ENCODE measurements at regions not wholly inside any gene's neighbourhood (a gene's known extent, or its start where the extent isn't known, plus 50 kb on each side); places are given as distances from the start of the nearest gene placed in this dataset.

DNA sequence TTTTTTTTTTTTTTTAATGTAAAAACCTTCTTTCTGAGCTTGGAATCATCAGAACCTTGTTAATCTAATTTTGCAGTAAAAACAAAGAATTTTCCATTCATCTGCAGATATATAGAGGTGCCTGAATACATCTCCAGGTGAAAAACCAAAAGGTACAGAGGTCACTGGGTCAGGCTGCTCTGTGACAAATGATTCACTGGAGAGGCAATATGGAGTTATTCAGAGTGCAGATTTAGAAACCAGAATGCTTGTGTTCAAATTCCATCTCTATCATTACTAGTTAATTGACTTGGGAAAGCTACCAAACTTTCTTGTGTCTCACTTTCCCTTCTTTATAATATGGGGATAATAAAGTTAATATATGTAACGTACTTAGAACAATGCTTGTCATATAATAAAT is 51.5 kb upstream of the C1orf53 start:
- Histone ChIP-seq H3K27ac (ENCODE audit: control insufficient read depth, insufficient read depth, low read length) (no peak overlapping the region), H2AFZ (ENCODE audit: control insufficient read depth, low read length) (no peak overlapping the region), H3K4me2 (ENCODE audit: control insufficient read depth, extremely low read depth, insufficient read depth, low read depth, low read length) (no peak overlapping the region), H3K9me1 (ENCODE audit: control insufficient read depth, extremely low read depth, insufficient read depth, low read length) (no peaks in the 10 kb centered on the region), H3K4me3 (ENCODE audit: control insufficient read depth in 2 of 3, extremely low read depth in 1 of 3, insufficient read depth in 2 of 3, low read depth in 1 of 3, low read length in 3 of 3) (no peak overlapping the region), H3K27me3 (ENCODE audit: control insufficient read depth, extremely low read depth, insufficient read depth, low read length) (no peaks in the 10 kb centered on the region), H3K9ac (ENCODE audit: control insufficient read depth, extremely low read depth, insufficient read depth, low read length) (no peak overlapping the region), H3K9me3 (ENCODE audit: control insufficient read depth, low read depth, low read length) (no peaks in the 10 kb centered on the region), H4K20me1 (ENCODE audit: control insufficient read depth, extremely low read depth, insufficient read depth, low read length) (no peaks in the 10 kb centered on the region), H3K36me3 (ENCODE audit: control insufficient read depth in 2 of 2, extremely low read depth in 1 of 2, insufficient read depth in 2 of 2, low read length in 2 of 2) (no peaks in the 10 kb centered on the region), H3K4me1 (ENCODE audit: control insufficient read depth, extremely low read depth, insufficient read depth, low read length) (no peaks in the 10 kb centered on the region), H3K79me2 (ENCODE audit: control insufficient read depth, insufficient read depth, low read length) (no peaks in the 10 kb centered on the region)
- dilution Hi-C loops (cut with MboI; ENCODE audit: extremely low pct_ligation_motif_present, low sequenced_read_pairs): no loop called here
- TF ChIP-seq, protein P1, sequence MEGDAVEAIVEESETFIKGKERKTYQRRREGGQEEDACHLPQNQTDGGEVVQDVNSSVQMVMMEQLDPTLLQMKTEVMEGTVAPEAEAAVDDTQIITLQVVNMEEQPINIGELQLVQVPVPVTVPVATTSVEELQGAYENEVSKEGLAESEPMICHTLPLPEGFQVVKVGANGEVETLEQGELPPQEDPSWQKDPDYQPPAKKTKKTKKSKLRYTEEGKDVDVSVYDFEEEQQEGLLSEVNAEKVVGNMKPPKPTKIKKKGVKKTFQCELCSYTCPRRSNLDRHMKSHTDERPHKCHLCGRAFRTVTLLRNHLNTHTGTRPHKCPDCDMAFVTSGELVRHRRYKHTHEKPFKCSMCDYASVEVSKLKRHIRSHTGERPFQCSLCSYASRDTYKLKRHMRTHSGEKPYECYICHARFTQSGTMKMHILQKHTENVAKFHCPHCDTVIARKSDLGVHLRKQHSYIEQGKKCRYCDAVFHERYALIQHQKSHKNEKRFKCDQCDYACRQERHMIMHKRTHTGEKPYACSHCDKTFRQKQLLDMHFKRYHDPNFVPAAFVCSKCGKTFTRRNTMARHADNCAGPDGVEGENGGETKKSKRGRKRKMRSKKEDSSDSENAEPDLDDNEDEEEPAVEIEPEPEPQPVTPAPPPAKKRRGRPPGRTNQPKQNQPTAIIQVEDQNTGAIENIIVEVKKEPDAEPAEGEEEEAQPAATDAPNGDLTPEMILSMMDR (optimal IDR thresholded peaks at IDR 0.05 in 1 of 3, IDR thresholded peaks at IDR 0.05 in 1 of 3, conservative IDR thresholded peaks at IDR 0.05 in 1 of 3; ENCODE audit: extremely low read depth in 1 of 3, insufficient read depth in 2 of 3, low read length in 3 of 3): no peak
- TF ChIP-seq EZH2 (IDR thresholded peaks at IDR 0.05; ENCODE audit: low read length): no peak
- FAIRE-seq (no peak), DNase-seq (ENCODE audit: low read depth, low spot score) (no peak)

DNA sequence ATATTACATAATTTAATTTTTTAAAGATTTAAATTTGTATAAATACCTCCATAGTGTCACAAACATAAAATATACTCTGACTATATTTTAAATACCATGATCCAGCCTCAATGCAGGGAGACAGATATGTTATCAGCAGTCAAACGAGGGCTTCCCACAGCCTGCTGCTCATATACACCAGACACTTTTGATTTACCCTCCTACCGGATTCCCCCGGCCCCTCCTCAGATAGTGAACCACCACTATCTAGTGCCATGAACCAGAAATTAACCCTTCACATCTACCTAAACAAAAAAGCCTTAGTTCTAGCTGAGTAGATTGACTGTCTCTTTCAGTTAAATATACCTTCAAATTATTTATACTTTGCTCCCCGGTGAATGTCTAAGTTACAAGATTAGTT is 52.4 kb upstream of the C1orf53 start:
- DNase-seq (ENCODE audit: low read depth, low spot score): no peak
- TF ChIP-seq, protein P1 (optimal IDR thresholded peaks at IDR 0.05 in 1 of 3, IDR thresholded peaks at IDR 0.05 in 1 of 3, conservative IDR thresholded peaks at IDR 0.05 in 1 of 3; ENCODE audit: extremely low read depth in 1 of 3, insufficient read depth in 2 of 3, low read length in 3 of 3): no peak
- no peak for TF ChIP-seq EZH2 (IDR thresholded peaks at IDR 0.05; ENCODE audit: low read length)
- Histone ChIP-seq H3K4me1 (ENCODE audit: control insufficient read depth, extremely low read depth, insufficient read depth, low read length) (no peaks in the 10 kb centered on the region), H3K9me3 (ENCODE audit: control insufficient read depth, low read depth, low read length) (no peaks in the 10 kb centered on the region), H3K9ac (ENCODE audit: control insufficient read depth, extremely low read depth, insufficient read depth, low read length) (no peak overlapping the region), H3K9me1 (ENCODE audit: control insufficient read depth, extremely low read depth, insufficient read depth, low read length) (no peaks in the 10 kb centered on the region), H3K36me3 (ENCODE audit: control insufficient read depth in 2 of 2, extremely low read depth in 1 of 2, insufficient read depth in 2 of 2, low read length in 2 of 2) (no peaks in the 10 kb centered on the region), H2AFZ (ENCODE audit: control insufficient read depth, low read length) (no peak overlapping the region), H4K20me1 (ENCODE audit: control insufficient read depth, extremely low read depth, insufficient read depth, low read length) (no peaks in the 10 kb centered on the region), H3K4me3 (ENCODE audit: control insufficient read depth in 2 of 3, extremely low read depth in 1 of 3, insufficient read depth in 2 of 3, low read depth in 1 of 3, low read length in 3 of 3) (no peak overlapping the region), H3K4me2 (ENCODE audit: control insufficient read depth, extremely low read depth, insufficient read depth, low read depth, low read length) (no peak overlapping the region), H3K79me2 (ENCODE audit: control insufficient read depth, insufficient read depth, low read length) (no peaks in the 10 kb centered on the region), H3K27me3 (ENCODE audit: control insufficient read depth, extremely low read depth, insufficient read depth, low read length) (no peaks in the 10 kb centered on the region), H3K27ac (ENCODE audit: control insufficient read depth, insufficient read depth, low read length) (no peak overlapping the region)
- no peak for FAIRE-seq
- dilution Hi-C loops (cut with MboI; ENCODE audit: extremely low pct_ligation_motif_present, low sequenced_read_pairs): no loop called here
